T-helper 2 cell treated with Interferon-gamma antibody and Interleukin-4, amounts not matched to agents 5 μg/mL and 100 μg/mL, for 36 hours (primary cell): ENCODE measurements at regions not wholly inside any gene's neighbourhood (a gene's known extent, or its start where the extent isn't known, plus 50 kb on each side); places are given as distances from the start of the nearest gene placed in this dataset.
A peak's percentile ranks its signal among the peaks of the same experiment; 100 is the strongest.
"Not testable (repeated sequence)": the region's sequence is repeated elsewhere in the genome, so short reads cannot be mapped to it uniquely, and the experiment has no call there.

Experiments used
- DNase-seq: peaks from one replicate; pipeline ENCODE4 v3.0.0; 2021; ENCODE audit warnings: low spot score
- H3K27ac Mint-ChIP-seq: one replicate; pipeline ENCODE4 v1.8.0; 2021; ENCODE audit warnings: mild to moderate bottlenecking, mixed read lengths
- H3K27me3 Mint-ChIP-seq: one replicate; pipeline ENCODE4 v1.8.0; 2021; ENCODE audit warnings: low read depth, mixed read lengths
- H3K36me3 Mint-ChIP-seq: one replicate; pipeline ENCODE4 v1.8.0; 2021; ENCODE audit warnings: low read depth, mixed read lengths
- H3K4me1 Mint-ChIP-seq: one replicate; pipeline ENCODE4 v1.8.0; 2021; ENCODE audit warnings: low read depth, mixed read lengths
- H3K4me3 Mint-ChIP-seq: one replicate; pipeline ENCODE4 v1.8.0; 2022; ENCODE audit warnings: mild to moderate bottlenecking, moderate library complexity, mixed read lengths
- H3K9me3 Mint-ChIP-seq: one replicate; pipeline ENCODE4 v1.8.0; 2021; ENCODE audit warnings: mixed read lengths

DNA sequence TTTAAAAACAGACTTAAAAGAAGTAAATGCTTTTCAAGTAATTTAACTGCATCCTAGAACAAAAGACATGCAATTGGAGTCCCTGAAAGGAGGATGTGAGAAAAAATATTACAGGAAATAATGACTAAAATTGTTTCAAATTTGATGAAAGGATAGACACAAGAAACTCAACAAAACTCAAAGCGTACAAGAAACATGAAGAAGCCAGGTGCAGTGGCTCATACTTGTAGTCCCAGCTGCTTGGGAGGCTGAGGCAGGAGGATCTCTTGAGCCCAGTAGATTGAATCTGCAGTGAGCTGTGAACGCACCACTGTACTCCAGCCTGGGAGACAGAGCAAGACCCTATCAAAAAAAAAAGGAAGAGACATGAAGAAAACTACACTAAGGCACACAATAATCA is 118.1 kb upstream of the SLC39A10 start:
- Mint-ChIP-seq H3K36me3 (peaks cover 49% of the 10 kb centered on the region), H3K27me3 (no peaks in the 10 kb centered on the region), H3K9me3 (peaks cover 14% of the 10 kb centered on the region), H3K4me1 (peaks cover 89% of the 10 kb centered on the region), H3K4me3 (peak overlapping the region; percentile 54), H3K27ac (peak overlapping the region; percentile 79)
- no peak for DNase-seq

DNA sequence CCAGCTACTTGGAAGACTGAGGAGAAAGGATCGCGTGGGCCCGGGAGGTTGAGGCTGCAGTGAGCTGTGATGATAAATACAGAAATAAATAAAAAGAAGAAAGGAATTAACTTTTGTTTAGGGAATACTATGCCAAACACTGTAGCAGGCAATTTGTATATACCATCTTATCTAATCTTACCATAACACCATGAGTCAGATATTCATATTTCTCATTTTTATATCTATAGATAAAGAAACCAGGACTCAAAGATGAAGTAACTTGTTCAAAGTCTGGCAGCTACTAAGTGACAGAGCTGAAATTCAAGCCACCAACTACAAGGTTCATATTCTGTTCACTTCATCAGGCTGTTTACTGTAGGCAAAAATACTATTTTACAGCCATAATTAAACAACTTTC is 119.2 kb upstream of the SLC39A10 start:
- Mint-ChIP-seq H3K27me3 (no peaks in the 10 kb centered on the region), H3K4me3 (peak overlapping the region; percentile 51), H3K9me3 (peaks cover 13% of the 10 kb centered on the region), H3K27ac (peak overlapping the region; percentile 96), H3K36me3 (peaks cover 47% of the 10 kb centered on the region), H3K4me1 (peaks cover 86% of the 10 kb centered on the region)
- no peak for DNase-seq

DNA sequence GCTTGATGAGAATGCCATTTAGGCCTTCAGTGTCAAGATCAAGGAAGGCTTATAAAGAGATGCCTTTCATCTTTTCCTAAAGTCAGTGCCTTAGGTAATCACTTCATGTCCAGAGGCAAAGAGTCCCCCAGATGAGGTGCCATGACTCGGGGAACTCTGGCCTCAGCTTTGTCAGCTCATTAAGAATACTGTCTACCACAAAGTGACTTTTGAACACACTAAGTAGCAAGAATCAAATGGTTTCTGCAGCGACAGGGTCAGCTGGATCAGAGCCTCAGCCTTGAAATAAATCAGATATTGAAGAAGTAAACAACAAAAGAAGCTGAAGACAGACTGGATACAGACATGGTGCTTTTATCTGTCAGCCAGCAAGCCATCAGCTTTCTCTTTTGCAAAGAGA is 120.1 kb upstream of the SLC39A10 start:
- Mint-ChIP-seq H3K36me3 (peaks cover 41% of the 10 kb centered on the region), H3K27ac (peak overlapping the region; percentile 96), H3K4me3 (peak overlapping the region; percentile 89), H3K4me1 (peaks cover 88% of the 10 kb centered on the region), H3K9me3 (peaks cover 8% of the 10 kb centered on the region), H3K27me3 (no peaks in the 10 kb centered on the region)
- DNase-seq, result no peak

DNA sequence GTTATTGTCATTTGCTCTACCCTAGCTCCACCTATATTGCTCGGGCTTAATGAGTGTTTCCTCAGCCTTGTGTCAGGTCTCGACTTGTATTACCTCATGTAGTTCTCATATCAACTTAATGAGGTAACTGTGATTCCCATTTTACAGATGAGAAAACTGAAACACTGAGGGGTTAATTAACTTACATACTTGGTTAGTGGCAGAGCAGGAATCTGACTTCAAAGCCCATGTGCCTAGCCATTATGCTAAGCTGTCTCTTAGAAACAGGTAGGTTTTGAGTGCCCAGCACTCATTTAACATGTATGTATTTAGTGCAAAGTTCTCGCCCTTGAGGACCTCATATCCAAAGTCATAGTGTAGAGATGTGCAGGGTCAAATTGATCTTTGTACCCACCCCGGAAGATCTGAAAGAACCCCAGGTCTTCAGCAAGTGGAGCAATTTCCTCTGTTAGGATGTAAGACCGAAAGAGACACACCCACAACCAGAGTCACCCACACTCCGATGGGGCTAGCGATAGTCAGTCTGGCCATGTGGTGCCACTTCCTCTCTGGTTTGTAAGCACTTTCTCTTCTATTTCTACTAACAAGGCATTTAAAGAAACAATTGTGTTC is 121.0 kb upstream of the SLC39A10 start:
- Mint-ChIP-seq H3K4me3 (peak overlapping the region; percentile 89), H3K27ac (peak overlapping the region; percentile 96), H3K27me3 (no peaks in the 10 kb centered on the region), H3K4me1 (peaks cover 90% of the 10 kb centered on the region), H3K9me3 (peaks cover 6% of the 10 kb centered on the region), H3K36me3 (peaks cover 40% of the 10 kb centered on the region)
- DNase-seq, result peak; percentile 86

DNA sequence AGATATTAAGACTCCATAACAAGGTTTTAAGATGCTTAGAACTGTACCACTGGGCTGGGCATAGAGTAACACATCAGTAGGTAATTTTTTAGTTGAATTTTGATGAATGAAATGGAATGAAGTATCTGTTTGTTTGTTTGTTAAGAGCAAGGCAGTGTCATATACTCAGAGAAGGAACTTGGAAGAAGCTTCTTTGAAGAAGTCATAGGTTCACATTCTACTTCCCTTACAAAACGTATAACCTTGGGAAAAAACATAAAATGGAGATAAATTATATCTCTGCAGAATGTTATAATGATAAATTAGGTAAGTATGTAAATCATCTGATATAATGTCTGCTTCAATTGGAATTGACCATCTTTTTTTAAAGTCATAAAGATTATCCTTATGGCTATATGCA is 122.1 kb upstream of the SLC39A10 start:
- Mint-ChIP-seq H3K9me3 (peaks cover 12% of the 10 kb centered on the region), H3K4me3 (peak overlapping the region; percentile 89), H3K36me3 (peaks cover 40% of the 10 kb centered on the region), H3K27me3 (no peaks in the 10 kb centered on the region), H3K27ac (peak overlapping the region; percentile 96), H3K4me1 (peaks cover 84% of the 10 kb centered on the region)
- DNase-seq, result no peak

DNA sequence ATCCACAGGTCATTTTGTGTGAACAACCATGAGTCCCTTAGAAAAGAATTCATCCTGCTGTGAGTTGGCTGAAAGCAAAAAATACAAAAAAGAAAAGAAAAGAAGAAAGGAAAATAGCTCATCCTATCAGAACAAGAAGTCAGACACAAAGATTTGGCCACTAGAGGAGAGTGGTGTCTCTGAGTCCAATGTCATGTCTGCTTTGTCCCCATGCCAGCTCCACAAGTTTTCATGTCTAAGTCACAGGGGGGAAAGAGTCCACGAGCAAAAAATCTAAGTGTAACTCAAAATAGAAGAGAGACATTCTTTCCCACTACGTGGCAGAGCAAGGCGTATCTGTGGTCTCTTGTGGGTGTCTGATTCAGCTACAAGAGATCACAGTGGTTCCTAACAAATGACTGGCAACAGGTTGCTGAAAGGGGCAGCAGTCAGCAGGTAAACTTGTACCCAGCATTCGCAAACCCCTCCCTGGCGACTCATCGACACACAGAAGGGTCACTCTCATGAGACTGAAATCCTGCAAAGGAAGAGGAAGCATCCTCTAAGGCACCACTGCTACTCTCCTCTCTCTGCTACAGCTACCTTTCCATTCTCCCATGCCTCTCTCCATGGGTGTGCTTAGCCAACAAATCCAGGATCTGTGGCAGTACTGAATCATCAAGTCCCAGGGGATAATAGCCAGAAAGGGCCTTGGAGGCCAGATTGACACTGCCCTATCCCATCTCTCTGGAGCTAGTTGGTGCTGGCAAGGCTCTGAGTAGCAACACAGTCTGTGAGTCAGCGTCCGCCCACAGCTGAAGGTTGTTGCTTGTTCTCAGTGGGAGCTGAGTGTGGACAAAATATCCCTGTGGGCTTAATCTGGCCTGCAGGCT is 123.0 kb upstream of the SLC39A10 start:
- Mint-ChIP-seq H3K27ac (peak overlapping the region; percentile 96), H3K27me3 (no peaks in the 10 kb centered on the region), H3K4me3 (peak overlapping the region; percentile 89), H3K4me1 (peaks cover 80% of the 10 kb centered on the region), H3K36me3 (peaks cover 43% of the 10 kb centered on the region), H3K9me3 (peaks cover 18% of the 10 kb centered on the region)
- DNase-seq, result peak; percentile 75

DNA sequence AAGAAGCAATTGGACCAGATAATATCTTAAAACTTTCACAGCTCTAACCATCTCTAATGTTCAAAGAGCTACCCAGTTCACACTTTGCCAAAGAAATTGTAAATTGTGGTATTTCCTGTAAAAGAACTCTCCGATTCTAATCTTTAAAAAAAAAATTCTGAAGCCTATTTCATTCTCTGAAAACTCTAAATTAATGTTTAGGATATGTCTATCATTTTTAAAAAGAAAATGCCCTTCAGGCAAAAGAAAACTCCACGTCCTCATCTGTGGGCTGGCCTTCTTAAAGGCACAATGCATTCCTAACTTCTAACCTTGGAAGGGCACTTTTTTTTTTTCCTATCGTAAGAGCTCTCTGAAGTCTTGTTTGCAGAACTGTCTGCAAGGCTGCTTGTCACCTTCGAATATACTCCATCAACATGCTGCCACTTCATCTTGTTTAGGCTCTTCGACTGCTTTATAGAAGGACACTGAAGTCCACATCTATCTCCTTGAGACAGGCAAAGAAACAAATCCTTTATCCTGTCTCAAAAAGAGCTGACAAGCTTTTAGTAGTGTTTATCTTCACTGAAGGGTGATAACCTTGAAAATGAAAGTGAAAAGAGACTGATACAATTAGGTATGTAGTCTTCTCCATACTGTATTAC is 124.3 kb upstream of the SLC39A10 start:
- H3K27me3 Mint-ChIP-seq, result no peaks in the 10 kb centered on the region

DNA sequence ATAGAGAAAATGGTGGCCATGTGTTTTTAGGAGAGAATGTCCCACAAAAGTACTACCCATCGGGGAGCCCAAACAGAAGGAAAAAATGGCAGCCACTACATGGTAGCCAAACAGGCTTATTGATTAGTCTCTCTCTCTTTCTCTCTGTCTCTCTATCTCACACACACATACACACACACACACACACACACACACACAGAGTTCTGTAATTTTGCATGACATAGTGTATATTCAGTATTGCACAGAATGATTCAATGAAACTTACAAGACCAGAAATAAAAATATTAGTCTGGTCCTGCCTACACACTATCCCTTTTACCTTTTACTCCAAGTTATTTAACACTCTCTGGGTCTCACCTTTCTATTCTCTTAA is 124.8 kb upstream of the SLC39A10 start:
- Mint-ChIP-seq H3K4me3 (peak overlapping the region; percentile 89), H3K9me3 (peaks cover 22% of the 10 kb centered on the region), H3K4me1 (peaks cover 63% of the 10 kb centered on the region), H3K36me3 (peaks cover 31% of the 10 kb centered on the region), H3K27ac (peak overlapping the region; percentile 96), H3K27me3 (no peaks in the 10 kb centered on the region)
- no peak for DNase-seq

More for the DNA sequence above, 124.3 kb upstream of the SLC39A10 start:
- H3K36me3 Mint-ChIP-seq, result peaks cover 33% of the 10 kb centered on the region
- H3K4me1 Mint-ChIP-seq, result peaks cover 68% of the 10 kb centered on the region
- H3K4me3 Mint-ChIP-seq, result peak overlapping the region; percentile 89
- H3K27ac Mint-ChIP-seq, result peak overlapping the region; percentile 96
- peak; percentile 30 for DNase-seq
- peaks cover 19% of the 10 kb centered on the region for H3K9me3 Mint-ChIP-seq

DNA sequence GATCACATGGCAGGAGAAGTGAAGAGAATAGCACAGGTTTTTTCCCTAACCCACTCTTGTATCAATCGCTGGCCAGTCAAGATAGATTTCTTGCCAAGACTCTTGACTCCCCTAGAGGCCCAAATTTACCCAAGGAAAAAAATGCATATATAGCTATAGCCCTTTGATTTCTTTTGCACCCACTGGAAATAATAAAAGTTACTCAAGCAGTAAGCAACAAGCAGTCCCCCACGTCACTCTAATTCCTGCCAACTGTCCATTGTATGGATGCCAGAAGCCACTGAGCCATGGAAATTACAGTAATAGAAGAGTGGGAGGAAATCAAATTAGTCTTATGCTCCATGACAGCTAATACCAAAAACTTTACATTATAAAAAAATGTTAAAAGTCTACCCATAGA is 125.3 kb upstream of the SLC39A10 start:
- Mint-ChIP-seq H3K4me3 (peak overlapping the region; percentile 89), H3K27ac (peak overlapping the region; percentile 96), H3K4me1 (peaks cover 58% of the 10 kb centered on the region), H3K36me3 (peaks cover 33% of the 10 kb centered on the region), H3K27me3 (no peaks in the 10 kb centered on the region), H3K9me3 (peaks cover 22% of the 10 kb centered on the region)
- DNase-seq, result no peak

DNA sequence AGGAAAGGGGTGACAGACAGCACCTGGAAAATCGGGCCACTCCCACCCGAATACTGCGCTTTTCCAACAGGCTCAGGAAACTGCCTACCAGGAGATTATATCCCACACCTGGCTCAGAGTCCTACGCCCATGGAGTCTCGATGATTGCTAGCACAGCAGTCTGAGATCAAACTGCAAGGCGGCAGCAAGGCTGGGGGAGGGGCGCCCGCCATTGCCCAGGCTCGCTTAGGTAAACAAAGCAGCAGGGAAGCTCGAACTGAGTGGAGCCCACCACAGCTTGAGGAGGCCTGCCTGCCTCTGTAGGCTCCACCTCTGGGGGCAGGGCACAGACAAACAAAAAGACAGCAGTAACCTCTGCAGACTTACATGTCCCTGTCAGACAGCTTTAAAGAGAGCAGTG is 133.8 kb upstream of the SLC39A10 start:
- H3K27me3 Mint-ChIP-seq, DNase-seq, H3K4me3 Mint-ChIP-seq, H3K27ac Mint-ChIP-seq: not testable (repeated sequence)
- Mint-ChIP-seq H3K4me1 (peaks cover 18% of the 10 kb centered on the region), H3K9me3 (peaks cover 16% of the 10 kb centered on the region), H3K36me3 (peaks cover 27% of the 10 kb centered on the region)

DNA sequence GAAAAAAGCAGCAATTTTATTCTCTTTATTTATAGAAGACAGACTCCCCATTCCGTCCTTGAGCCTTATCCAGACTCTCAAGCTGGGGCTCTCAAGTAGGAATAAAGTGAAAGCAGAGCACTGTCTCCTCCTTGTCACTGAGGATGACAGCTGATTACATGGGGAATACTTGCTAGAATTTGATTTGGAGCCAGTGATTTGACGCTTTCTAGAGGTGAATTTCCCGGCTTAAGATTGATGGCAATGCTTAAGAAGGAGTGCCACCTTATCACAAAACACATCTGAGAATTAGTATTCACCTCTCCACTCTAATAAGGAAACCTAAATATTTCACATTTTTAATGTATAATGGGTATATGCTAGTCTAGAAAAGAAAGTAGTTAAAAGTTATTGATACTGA is 135.4 kb upstream of the SLC39A10 start:
- peaks cover 20% of the 10 kb centered on the region for H3K4me1 Mint-ChIP-seq
- peaks cover 14% of the 10 kb centered on the region for H3K9me3 Mint-ChIP-seq
- H3K27ac Mint-ChIP-seq, result no peak overlapping the region
- H3K27me3 Mint-ChIP-seq, result no peaks in the 10 kb centered on the region
- DNase-seq, result no peak
- H3K36me3 Mint-ChIP-seq, result peaks cover 25% of the 10 kb centered on the region
- no peak overlapping the region for H3K4me3 Mint-ChIP-seq

DNA sequence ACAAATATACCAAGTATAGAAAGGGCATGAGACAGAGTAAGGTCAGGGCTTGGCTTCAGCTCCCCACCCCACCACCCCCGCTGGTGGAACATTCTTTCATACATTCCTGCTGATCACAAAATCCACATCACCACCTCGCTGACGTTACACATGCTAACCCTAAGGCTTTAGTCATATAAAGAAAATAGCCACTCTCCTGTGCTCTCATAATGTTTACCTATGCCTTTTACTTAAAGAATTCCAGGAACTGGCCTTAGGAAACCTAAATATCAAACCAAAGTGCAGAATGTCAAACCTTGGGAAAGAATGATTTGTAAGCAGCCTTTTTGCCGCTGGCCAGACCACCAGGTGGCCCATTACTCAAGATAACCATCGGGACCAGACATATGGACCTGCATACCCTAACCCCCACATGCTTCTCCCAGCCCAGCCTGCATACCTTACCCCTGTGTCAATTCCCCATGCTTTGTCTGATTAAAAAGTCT is 136.3 kb upstream of the SLC39A10 start:
- no peak overlapping the region for H3K27ac Mint-ChIP-seq
- H3K4me3 Mint-ChIP-seq, result no peak overlapping the region
- H3K4me1 Mint-ChIP-seq, result peaks cover 23% of the 10 kb centered on the region
- no peaks in the 10 kb centered on the region for H3K27me3 Mint-ChIP-seq
- H3K36me3 Mint-ChIP-seq, result peaks cover 26% of the 10 kb centered on the region
- peaks cover 16% of the 10 kb centered on the region for H3K9me3 Mint-ChIP-seq
- no peak for DNase-seq

DNA sequence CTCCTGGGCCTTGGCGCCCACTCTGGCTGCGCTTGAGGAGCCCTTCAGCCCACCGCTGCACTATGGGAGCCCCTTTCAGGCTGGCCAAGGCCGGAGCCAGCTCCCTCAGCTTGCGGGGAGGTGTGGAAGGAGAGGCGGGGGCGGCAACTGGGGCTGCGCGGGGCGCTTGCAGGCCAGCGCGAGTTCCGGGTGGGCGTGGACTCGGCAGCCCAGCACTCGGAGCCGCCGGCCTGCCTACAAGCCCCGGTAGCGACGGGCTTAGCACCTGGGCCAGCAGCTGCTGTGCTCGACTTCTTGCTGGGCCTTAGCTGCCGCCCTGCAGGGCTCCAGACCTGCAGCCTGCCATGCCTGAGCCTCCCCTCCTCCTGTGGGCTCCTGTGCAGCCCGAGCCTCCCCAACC is 141.5 kb upstream of the SLC39A10 start:
- H3K27me3 Mint-ChIP-seq, result no peaks in the 10 kb centered on the region
- peaks cover 17% of the 10 kb centered on the region for H3K36me3 Mint-ChIP-seq
- peaks cover 22% of the 10 kb centered on the region for H3K9me3 Mint-ChIP-seq

DNA sequence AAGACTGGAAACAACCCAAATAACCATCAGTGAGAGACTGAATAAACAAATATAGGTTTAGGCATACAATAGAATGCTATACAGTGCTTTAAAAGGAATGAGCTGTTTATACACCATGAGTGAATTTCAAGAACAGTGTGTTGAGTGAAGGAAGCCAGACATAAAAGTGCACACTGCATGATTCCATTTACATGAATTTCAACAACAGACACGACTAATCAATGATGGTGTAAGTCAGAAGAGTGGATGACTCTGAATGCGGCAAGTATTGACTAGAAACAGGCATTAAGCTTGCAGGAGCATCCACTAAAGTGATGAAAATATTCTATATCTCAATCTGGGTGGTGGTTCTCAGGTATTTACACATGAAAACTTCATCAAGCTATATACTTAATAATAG is 142.7 kb upstream of the SLC39A10 start:
- Mint-ChIP-seq H3K4me1 (peaks cover 11% of the 10 kb centered on the region), H3K36me3 (peaks cover 25% of the 10 kb centered on the region), H3K27ac (no peak overlapping the region), H3K9me3 (peaks cover 19% of the 10 kb centered on the region), H3K4me3 (no peak overlapping the region), H3K27me3 (no peaks in the 10 kb centered on the region)
- no peak for DNase-seq

More for the DNA sequence above, 141.5 kb upstream of the SLC39A10 start:
- H3K27ac Mint-ChIP-seq, result no peak overlapping the region
- no peak for DNase-seq
- H3K4me1 Mint-ChIP-seq, result peaks cover 11% of the 10 kb centered on the region
- H3K4me3 Mint-ChIP-seq, result no peak overlapping the region
